D721Med (cell line): ENCODE measurements at regions not wholly inside any gene's neighbourhood (a gene's known extent, or its start where the extent isn't known, plus 50 kb on each side); places are given as distances from the start of the nearest gene placed in this dataset.

ENCODE experiments used
- DNase-seq: peaks from one replicate; pipeline ENCODE4 v3.0.0; 2011; ENCODE audit warnings: low spot score; ENCODE audit not compliant: insufficient read length
- FAIRE-seq: peaks from 2 replicates; lab custom pipeline; 2011; peaks lifted over from hg19 to GRCh38; lab: Jason Lieb, UNC
- TF ChIP-seq, protein P1 (sequence below): IDR thresholded peaks from 2 replicates; pipeline ENCODE4 v1.5.1; 2012; ENCODE audit warnings: mild to moderate bottlenecking, control low read depth; ENCODE audit not compliant: insufficient read depth; ENCODE audit errors: missing control alignments

DNA sequence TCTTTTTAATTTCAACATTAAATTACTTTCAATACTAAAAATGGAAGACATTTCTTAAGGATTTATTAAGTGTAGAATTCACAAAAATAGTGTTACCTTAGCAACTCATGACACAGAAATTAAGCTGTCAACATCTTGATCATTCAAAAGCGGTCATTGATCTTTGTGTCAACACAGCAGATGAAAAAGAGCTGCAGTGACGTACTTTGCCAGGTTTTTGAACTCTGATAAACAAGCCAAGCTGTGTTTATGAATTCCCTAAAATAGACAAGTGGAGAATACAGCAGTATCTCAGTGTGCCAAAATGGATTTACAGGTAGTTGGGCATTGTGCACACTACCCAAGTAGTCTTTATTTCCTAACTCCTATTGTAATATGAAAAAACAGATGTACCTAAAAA is 1141.8 kb upstream of the PCDH7 start:
- DNase-seq (no peak), FAIRE-seq (no peak)
- TF ChIP-seq, protein P1, sequence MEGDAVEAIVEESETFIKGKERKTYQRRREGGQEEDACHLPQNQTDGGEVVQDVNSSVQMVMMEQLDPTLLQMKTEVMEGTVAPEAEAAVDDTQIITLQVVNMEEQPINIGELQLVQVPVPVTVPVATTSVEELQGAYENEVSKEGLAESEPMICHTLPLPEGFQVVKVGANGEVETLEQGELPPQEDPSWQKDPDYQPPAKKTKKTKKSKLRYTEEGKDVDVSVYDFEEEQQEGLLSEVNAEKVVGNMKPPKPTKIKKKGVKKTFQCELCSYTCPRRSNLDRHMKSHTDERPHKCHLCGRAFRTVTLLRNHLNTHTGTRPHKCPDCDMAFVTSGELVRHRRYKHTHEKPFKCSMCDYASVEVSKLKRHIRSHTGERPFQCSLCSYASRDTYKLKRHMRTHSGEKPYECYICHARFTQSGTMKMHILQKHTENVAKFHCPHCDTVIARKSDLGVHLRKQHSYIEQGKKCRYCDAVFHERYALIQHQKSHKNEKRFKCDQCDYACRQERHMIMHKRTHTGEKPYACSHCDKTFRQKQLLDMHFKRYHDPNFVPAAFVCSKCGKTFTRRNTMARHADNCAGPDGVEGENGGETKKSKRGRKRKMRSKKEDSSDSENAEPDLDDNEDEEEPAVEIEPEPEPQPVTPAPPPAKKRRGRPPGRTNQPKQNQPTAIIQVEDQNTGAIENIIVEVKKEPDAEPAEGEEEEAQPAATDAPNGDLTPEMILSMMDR, result no peak

DNA sequence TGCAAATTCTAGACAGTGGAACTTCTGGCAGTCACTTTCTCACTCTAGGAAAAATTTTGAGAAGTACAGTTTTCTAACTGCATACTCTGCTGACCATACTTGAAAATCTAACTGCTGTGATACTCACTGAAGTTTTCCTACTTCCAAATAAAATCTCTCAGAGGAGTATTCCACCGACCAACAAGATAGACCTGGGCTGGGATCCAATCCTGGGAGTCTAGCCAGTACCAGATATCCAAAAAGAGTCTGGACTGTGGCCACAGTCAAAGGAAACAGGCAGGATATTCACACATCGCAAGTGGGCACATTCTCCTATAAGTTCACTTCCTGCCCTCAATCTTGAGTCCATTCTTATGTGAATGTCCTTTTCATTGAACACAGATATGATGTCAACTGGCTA is 1138.7 kb upstream of the PCDH7 start:
- TF ChIP-seq, protein P1, result no peak
- FAIRE-seq, result no peak
- DNase-seq, result no peak

DNA sequence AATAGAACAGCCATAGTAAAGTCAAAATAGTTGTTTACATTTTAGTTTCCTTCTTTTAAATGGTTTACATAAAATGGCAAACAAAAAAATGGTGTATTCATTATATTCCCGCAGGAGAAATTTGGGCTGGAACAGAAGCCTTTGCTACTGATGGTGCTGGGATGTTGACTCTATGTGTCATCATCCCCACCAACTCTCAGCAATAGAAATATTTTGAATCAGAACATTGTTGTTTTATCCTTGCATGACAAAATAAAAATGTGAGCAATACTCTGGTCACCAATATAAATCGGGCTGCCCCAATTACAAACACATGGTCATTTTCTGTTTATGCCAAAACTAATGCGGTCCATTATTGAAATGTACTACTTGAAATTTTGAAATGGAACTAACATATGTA is 1131.6 kb upstream of the PCDH7 start:
- TF ChIP-seq, protein P1, result no peak
- DNase-seq (no peak), FAIRE-seq (no peak)

DNA sequence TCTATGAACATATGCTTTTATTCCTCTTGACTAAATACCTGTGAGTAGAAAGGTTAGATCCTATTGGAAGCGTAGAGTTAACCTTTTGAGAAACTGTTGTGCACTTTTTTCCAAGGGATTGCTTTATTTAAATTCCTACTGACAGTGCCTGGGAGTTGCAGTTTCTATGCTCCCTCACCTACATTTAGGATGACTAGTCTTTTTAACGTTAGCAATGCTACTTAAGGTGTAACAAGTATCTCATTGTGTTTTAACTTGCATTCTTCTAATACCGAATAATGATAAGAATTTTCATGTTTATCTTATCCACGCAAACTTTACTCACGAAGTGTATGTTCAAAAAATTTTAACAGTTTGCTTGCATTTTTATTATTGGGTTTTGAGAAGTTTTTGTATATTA is 1123.9 kb upstream of the PCDH7 start:
- DNase-seq (no peak), FAIRE-seq (no peak)
- TF ChIP-seq, protein P1, result no peak

DNA sequence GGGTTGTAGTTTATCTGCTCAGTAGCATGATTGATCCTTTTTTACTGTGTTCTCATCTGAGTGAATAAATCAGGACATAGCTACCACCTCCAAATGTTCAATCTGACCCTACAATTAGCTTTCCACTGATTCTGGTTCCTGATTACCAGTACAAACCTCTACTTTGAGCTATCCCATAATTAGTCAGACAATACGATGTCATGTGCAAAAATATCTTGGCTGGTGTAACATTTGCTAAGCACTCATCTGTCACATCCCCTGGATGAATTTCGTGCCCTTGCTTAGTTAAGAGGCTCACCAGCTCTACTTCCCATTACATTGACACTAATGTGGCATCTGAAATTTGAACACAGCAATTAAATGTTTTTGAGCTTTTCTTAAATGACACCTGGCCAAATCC is 1101.0 kb upstream of the PCDH7 start:
- FAIRE-seq (peak; percentile 32), DNase-seq (no peak)
- TF ChIP-seq, protein P1, result no peak

DNA sequence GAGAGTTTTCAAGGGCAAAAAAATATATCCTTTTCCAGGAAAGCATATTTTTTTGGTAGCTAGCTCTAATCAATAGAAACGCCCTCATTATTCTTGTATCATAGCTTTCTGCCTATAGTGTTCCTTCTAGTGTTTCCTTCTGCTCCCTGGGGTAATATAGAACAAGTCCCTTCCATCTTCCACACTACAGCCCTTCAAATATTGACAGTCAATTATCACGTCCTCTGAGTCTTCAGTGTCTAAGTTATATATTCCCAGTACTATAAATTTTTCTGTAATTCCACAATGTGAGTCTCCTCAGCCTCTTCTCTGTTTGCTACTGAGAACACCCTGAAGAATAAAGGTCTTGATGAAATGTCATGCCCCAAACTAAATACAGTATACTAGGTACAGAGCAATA is 1088.0 kb upstream of the PCDH7 start:
- DNase-seq (no peak), FAIRE-seq (no peak)
- TF ChIP-seq, protein P1, result no peak

DNA sequence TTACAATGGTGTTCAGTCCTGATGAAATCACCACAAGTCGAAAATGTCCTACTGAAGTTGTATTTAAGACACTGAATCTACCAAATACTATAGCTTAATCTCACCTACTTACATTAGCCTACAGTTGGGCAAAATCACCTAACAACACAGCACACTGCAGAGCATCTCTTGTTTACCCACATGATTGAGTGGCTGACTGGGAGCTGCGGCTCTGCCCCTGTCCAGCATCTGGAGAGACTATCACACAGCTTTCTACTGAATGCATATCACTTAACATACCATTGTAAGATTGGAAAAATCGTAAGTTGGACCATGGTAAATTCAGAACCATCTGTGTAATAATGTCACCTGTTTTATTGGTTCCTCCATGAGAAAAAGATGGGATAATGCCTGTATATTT is 1083.2 kb upstream of the PCDH7 start:
- TF ChIP-seq, protein P1, result no peak
- DNase-seq (no peak), FAIRE-seq (no peak)
